MCF 10A (cell line): ENCODE measurements at regions not wholly inside any gene's neighbourhood (a gene's known extent, or its start where the extent isn't known, plus 50 kb on each side); places are given as distances from the start of the nearest gene placed in this dataset.

ENCODE experiments used
- BruUV-seq: library from RNA; stranded (reverse); fragments of 400-500 nt; replicated peaks from 2 replicates; lab custom pipeline; 2021; lab: Mats Ljungman, UMichigan
- CTCF ChIA-PET: fragments of 300-600 bp; sonication (Branson Sonifier 250); formaldehyde crosslinking; extraction: SDS; loops from one replicate; lab custom pipeline; 2021; ENCODE audit warnings: antibody characterized with exemption, inconsistent platforms; lab: Yijun Ruan, JAX
- POLR2A ChIA-PET: fragments of 300-600, 350-650 bp; sonication (Branson Sonifier 250); formaldehyde crosslinking; extraction: SDS; loops from one replicate; lab custom pipeline; 2020; ENCODE audit warnings: antibody characterized with exemption, inconsistent platforms; lab: Yijun Ruan, JAX
- DNase-seq: peaks from one replicate; pipeline ENCODE4 v3.0.0-alpha.2; 2018; ENCODE audit not compliant: unreplicated experiment
- H3K27ac Mint-ChIP-seq: one replicate; pipeline ENCODE4 v1.8.0; 2022; ENCODE audit warnings: mild to moderate bottlenecking, low read depth, mixed read lengths; ENCODE audit not compliant: unreplicated experiment
- H3K27me3 Mint-ChIP-seq: one replicate; pipeline ENCODE4 v1.8.0; 2022; ENCODE audit warnings: mixed read lengths; ENCODE audit not compliant: insufficient read depth, unreplicated experiment
- H3K36me3 Mint-ChIP-seq: one replicate; pipeline ENCODE4 v1.8.0; 2022; ENCODE audit warnings: mild to moderate bottlenecking, moderate library complexity, mixed read lengths; ENCODE audit not compliant: insufficient read depth, unreplicated experiment
- H3K4me1 Mint-ChIP-seq: one replicate; pipeline ENCODE4 v1.8.0; 2022; ENCODE audit warnings: mixed read lengths; ENCODE audit not compliant: insufficient read depth, unreplicated experiment
- H3K4me3 Mint-ChIP-seq: one replicate; pipeline ENCODE4 v1.8.0; 2022; ENCODE audit warnings: mild to moderate bottlenecking, moderate library complexity, mixed read lengths; ENCODE audit not compliant: unreplicated experiment
- H3K9me3 Mint-ChIP-seq: one replicate; pipeline ENCODE4 v1.8.0; 2022; ENCODE audit warnings: mixed read lengths; ENCODE audit not compliant: unreplicated experiment
- intact Hi-C: fragments of 100-400 bp; cut with micrococcal nuclease; formaldehyde crosslinking; loops from 2 replicates; pipeline ENCODE4 v1.14.1; 2022
- TF ChIP-seq, protein P1 (sequence below): fragments of 200-600 bp; IDR thresholded peaks from one replicate; pipeline ENCODE4 v1.8.0; 2022; ENCODE audit warnings: antibody characterized with exemption, mild to moderate bottlenecking; ENCODE audit not compliant: unreplicated experiment

DNA sequence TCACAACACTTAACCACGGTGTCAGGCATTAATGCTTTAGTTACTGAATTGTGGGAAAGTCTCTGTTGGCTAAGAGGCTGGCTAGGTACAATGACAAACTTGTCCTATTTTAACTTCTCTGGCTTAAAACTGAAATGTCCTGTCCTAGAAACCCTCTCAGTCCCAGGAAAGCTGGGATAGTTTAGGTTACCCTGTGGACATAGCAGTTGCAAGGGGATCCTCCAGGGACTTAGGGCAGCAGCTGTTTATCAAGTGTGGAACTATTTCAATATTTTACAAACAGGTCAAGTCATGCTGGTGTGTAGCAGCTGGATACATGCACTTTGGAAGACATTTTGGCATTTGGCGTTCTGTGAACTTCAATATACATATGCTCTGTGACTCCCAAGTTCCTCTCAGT lies 95.0 kb upstream of the ARRDC3 start:
- no TSS peak for BruUV-seq
- CTCF ChIA-PET: interaction anchor here (0.5 to 1.2 kb wide), 2 partner anchors 21 to 307 kb away, joined by 3 to 4 read pairs; no protein-coding TSS in a partner anchor
- POLR2A ChIA-PET: no interaction called here

DNA sequence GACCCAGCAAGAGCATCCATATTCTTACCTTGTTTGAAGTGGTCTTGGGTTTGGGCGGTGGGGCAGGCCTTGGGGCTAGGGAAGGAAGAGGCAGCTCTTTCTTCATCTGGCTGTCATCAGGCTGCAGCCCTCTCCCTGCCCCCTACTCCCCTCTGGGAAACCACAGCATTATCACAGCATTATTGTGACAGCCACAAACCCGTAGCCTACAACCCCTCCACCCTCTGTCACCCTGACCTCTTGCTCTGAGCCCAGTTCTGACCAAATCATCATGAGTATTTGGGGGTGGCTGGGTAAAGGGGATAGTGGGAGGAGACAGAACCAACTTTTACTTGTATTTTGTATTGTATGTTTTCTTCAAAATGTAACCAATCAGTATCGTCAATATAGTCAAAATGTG lies 94.3 kb upstream of the ARRDC3 start:
- TF ChIP-seq, protein P1, sequence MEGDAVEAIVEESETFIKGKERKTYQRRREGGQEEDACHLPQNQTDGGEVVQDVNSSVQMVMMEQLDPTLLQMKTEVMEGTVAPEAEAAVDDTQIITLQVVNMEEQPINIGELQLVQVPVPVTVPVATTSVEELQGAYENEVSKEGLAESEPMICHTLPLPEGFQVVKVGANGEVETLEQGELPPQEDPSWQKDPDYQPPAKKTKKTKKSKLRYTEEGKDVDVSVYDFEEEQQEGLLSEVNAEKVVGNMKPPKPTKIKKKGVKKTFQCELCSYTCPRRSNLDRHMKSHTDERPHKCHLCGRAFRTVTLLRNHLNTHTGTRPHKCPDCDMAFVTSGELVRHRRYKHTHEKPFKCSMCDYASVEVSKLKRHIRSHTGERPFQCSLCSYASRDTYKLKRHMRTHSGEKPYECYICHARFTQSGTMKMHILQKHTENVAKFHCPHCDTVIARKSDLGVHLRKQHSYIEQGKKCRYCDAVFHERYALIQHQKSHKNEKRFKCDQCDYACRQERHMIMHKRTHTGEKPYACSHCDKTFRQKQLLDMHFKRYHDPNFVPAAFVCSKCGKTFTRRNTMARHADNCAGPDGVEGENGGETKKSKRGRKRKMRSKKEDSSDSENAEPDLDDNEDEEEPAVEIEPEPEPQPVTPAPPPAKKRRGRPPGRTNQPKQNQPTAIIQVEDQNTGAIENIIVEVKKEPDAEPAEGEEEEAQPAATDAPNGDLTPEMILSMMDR: no peak
- no peaks in the 10 kb centered on the region for H3K36me3 Mint-ChIP-seq
- H3K4me3 Mint-ChIP-seq: no peak overlapping the region
- H3K27ac Mint-ChIP-seq: no peak overlapping the region
- no peaks in the 10 kb centered on the region for H3K27me3 Mint-ChIP-seq
- POLR2A ChIA-PET: no interaction called here
- no peaks in the 10 kb centered on the region for H3K9me3 Mint-ChIP-seq
- intact Hi-C loops: no loop called here
- CTCF ChIA-PET: no interaction called here
- H3K4me1 Mint-ChIP-seq: no peaks in the 10 kb centered on the region
- DNase-seq: no peak
- BruUV-seq: no TSS peak

More for the DNA sequence above, 95.0 kb upstream of the ARRDC3 start:
- H3K4me1 Mint-ChIP-seq: no peaks in the 10 kb centered on the region
- no peak overlapping the region for H3K27ac Mint-ChIP-seq
- H3K36me3 Mint-ChIP-seq: no peaks in the 10 kb centered on the region
- no peaks in the 10 kb centered on the region for H3K9me3 Mint-ChIP-seq
- no peak for DNase-seq
- TF ChIP-seq, protein P1: no peak
- no peak overlapping the region for H3K4me3 Mint-ChIP-seq
- intact Hi-C loops: no loop called here
- no peaks in the 10 kb centered on the region for H3K27me3 Mint-ChIP-seq

DNA sequence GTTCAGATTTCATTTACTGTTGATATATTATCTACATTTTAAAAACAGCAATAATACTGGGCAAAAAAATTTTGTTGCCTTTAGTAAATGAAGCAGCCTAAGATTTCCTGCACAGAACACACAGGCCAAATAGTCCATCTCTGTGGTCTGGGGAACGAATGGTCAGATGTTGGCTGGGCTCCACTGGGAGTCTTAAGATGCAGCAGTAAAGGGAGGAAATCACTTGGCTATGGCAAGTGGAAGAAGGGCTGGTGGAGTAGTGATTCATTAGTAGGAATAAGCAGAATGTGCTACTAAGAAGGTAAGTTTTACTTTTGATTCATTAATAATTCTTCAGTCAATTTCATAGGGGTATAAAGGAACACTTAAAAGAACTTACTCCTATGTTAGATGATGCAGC lies 91.1 kb upstream of the ARRDC3 start:
- peaks cover 6% of the 10 kb centered on the region for H3K4me1 Mint-ChIP-seq
- H3K4me3 Mint-ChIP-seq: no peak overlapping the region
- H3K36me3 Mint-ChIP-seq: no peaks in the 10 kb centered on the region
- no TSS peak for BruUV-seq
- POLR2A ChIA-PET: no interaction called here
- no peaks in the 10 kb centered on the region for H3K27me3 Mint-ChIP-seq
- no peak overlapping the region for H3K27ac Mint-ChIP-seq
- CTCF ChIA-PET: no interaction called here
- intact Hi-C loops: no loop called here
- no peak for DNase-seq
- H3K9me3 Mint-ChIP-seq: no peaks in the 10 kb centered on the region
- TF ChIP-seq, protein P1: no peak

DNA sequence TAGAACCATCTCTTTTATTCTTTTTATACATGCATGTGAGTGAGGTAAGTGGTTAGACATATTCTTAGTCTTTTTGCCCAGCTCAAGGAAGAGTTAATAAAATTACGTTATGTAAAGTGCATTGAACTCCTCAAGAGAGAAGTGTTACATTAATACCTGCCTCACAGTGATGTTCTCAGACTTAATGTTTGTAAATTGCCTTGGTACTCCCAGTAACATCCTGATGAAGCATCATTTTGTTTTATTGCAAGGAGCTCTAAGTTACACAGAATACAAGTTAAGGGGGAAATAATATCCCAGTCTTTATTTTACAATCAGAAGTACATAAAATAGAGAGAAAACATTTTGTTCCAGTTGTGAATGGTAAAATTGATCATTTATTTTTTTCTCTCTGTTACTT lies 89.5 kb upstream of the ARRDC3 start:
- Mint-ChIP-seq H3K4me1 (peaks cover 14% of the 10 kb centered on the region), H3K9me3 (no peaks in the 10 kb centered on the region), H3K4me3 (no peak overlapping the region), H3K36me3 (no peaks in the 10 kb centered on the region), H3K27me3 (no peaks in the 10 kb centered on the region), H3K27ac (no peak overlapping the region)
- ChIA-PET CTCF (no interaction called here), POLR2A (no interaction called here)
- no peak for DNase-seq
- TF ChIP-seq, protein P1: no peak
- BruUV-seq: no TSS peak
- intact Hi-C loops: no loop called here
